ENCODE measurements at regions not wholly inside any gene's neighbourhood (a gene's known extent, or its start where the extent isn't known, plus 50 kb on each side); places are given as distances from the start of the nearest gene placed in this dataset.
"Not testable (repeated sequence)": the region's sequence is repeated elsewhere in the genome, so short reads cannot be mapped to it uniquely, and the experiment has no call there.

- DNase-seq (ENCODE audit: low read depth) = no peak
These were observed 50.1 kb upstream of the SIRPA start for GRCh38 chr20:1845163-1845523.

DNA sequence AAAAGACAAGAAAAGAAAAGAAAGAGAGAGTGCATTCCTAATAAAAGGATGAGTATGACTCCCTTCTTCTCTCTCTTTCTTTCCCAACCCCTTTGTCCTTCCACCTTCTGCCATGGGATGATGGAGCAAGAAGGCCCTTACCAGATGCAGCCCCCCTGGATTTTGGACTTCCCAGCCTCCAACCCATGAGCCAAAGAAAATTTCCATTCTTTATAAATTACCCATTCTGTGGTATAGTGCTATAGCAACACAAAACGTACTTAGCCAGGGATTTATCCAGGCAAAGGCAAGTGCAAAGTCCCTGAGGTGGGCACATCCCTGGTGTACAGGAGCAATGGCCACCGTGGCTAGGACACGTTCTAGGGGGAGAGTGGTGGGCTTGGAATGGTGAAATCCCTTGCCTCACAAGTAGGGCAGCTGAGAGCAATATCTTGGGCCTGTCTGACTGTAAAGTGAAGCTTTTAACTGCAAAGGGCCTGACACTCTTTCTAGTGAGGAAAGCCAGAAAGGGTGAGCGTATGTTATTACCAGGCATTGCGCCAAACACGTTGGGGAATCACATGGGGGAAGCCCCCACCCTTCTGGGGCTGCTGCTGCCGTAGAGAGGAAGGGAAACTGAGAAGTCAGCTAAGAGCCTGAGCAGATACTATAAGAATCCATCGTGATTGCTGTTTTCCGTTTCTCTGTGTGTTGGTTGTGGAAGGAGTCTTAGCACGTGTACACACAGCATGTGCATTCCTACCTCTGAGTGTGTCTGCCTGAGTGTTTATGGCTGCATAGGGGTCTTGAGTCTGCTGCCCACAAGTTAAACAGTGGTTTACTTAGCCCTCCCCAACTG lies 50.7 kb upstream of the SIRPA start:
- no peak for DNase-seq (ENCODE audit: low read depth)

- no peak for DNase-seq (ENCODE audit: low read depth)
These were observed 52.9 kb upstream of the SIRPA start for GRCh38 chr20:1842281-1842680.

GRCh38 chr20:1841554-1842140 lies 53.6 kb upstream of the SIRPA start:
- DNase-seq (ENCODE audit: low read depth) = no peak

- no peak for DNase-seq (ENCODE audit: low read depth)
These were observed 54.2 kb upstream of the SIRPA start for GRCh38 chr20:1840817-1841553.

DNA sequence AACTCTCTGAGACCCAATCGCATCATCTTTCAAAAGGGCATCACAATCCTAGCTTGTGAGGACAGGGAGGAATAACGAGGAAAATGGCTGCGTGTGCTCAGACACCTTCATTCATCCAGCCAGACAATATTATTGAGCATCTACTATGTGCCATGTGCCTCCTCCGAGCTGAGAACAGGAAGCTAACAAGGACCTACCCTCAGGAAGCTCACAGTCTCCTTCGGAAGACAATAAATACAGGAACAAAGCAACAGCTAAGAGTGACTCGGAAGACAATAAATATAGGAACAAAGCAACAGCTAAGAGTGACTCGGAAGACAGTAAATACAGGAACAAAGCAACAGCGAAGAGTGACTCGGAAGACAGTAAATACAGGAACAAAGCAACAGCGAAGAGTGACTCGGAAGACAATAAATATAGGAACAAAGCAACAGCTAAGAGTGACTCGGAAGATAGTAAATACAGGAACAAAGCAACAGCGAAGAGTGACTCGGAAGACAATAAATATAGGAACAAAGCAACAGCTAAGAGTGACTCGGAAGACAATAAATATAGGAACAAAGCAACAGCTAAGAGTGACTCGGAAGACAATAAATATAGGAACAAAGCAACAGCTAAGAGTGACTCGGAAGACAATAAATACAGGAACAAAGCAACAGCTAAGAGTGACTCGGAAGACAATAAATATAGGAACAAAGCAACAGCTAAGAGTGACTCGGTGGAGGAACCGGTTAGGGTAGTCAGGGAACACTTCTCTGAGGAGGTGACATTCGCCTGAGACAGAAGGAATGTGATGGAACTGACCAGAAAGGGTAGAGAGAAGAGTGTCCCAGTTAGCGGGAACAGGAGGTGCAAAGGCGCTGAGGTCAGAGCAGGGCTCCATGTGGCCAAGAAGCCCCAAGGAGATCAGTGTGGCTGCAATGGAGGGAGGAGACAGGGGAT lies 55.6 kb upstream of the SIRPA start:
- DNase-seq (ENCODE audit: low read depth) = not testable (repeated sequence)

GRCh38 chr20:1838556-1839279 lies 56.5 kb upstream of the SIRPA start:
- no peak for DNase-seq (ENCODE audit: low read depth)

DNA sequence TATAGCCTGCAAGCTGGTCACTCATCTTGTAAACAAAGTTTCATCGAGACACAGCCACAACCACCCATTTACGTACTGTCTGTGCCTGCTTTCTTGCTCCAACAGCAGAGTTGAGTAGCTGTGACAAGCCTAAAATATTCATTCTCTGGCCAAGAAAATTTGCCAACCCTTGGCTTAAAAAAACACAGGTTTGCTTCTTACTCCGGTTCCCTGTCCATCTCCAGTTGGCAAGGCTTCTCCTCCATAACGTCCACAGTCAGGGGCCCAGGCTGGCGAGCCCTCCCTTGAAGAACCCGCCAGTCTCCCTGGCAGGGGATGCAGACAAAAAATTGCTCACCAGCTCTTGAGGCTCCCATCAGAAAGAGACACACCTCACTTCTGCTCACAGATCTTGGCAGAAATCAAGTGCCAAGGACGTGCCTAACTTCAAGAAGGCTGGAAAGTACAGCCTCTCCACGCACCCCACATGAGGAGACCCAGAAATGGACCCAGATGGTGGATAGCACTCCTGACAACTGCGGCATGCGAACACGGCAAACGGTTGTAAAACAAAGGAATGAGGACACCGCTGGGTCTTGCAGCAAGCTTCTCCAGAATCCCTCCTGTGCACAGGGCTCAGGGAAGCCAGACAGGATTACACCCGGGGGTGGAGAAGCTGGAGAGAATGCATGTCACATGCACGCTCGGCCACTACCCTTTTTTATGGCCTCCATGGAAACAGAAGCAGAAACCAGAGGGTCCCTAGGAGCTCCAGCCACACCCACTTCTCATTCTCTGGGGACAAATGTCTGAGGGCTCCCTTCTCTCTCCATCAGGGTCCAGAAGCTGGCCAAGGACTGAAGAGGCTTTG lies 59.8 kb upstream of the SIRPA start:
- no peak for DNase-seq (ENCODE audit: low read depth)

- no peak for DNase-seq (ENCODE audit: low read depth)
These were observed 61.2 kb upstream of the SIRPA start for GRCh38 chr20:1833728-1834726.

GRCh38 chr20:1833216-1833615 lies 62.0 kb upstream of the SIRPA start:
- DNase-seq (ENCODE audit: low read depth) = no peak

GRCh38 chr20:1832634-1833033 lies 62.6 kb upstream of the SIRPA start:
- no peak for DNase-seq (ENCODE audit: low read depth)

- no peak for DNase-seq (ENCODE audit: low read depth)
These were observed 63.6 kb upstream of the SIRPA start for GRCh38 chr20:1831606-1832005.

- DNase-seq (ENCODE audit: low read depth) = no peak
These were observed 64.1 kb upstream of the SIRPA start for GRCh38 chr20:1831096-1831495.

DNA sequence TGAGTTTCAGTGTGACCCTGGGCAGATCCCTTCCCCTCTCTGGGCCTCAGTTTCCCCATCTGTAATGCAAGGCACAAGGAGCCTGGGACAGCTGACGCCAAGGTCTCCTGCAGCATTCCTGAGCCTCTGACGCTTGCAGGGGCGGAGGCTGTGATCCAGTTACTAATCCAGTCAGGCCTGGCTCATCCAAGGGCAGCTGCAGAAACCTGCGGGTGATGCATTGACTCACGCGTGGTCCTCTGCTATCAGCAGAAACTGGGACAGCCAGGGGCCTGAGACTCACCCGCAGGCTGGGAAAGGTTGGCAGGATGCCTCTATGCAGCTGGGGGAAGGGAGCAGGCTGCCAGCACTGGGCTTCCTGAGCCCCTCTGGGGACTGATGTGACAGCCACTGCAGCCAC lies 65.0 kb upstream of the SIRPA start:
- DNase-seq (ENCODE audit: low read depth) = no peak

DNA sequence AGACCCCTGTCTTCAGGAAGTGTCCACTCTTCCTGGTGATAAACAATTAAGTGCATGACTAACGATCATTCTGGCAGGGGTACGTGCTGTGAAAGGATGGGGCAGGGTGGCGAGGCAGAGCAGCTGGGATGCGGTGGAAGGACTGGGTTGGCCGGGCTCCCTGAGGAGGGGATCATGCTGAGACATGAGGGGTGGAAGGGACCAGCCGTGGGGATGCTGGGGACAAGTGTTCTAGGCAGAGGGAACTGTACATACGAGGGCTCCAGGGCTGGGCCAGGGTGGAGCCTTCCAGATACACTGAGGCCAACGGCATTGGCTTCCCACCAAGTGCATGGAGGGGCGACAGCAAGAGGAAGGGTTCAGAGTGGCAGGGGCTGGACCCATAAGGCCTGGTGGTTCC lies 65.7 kb upstream of the SIRPA start:
- no peak for DNase-seq (ENCODE audit: low read depth)

DNA sequence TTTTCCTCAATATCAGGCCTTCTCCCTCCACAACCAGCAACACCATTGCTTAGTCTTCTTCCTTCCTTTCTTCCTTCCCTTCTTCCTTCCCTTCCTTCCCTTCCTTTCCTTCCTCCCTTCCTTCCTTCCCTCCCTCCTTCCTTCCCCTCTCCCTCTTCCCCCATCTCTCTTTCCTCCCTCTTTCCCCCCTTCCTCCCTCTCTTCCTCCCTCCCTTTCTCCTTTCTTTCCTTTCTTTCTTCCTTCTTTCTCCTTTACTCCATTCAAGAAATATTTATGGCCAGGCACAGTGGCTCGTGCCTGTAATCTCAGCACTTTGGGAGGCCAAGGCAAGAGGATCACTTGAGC lies 66.4 kb upstream of the SIRPA start:
- DNase-seq (ENCODE audit: low read depth) = no peak

DNA sequence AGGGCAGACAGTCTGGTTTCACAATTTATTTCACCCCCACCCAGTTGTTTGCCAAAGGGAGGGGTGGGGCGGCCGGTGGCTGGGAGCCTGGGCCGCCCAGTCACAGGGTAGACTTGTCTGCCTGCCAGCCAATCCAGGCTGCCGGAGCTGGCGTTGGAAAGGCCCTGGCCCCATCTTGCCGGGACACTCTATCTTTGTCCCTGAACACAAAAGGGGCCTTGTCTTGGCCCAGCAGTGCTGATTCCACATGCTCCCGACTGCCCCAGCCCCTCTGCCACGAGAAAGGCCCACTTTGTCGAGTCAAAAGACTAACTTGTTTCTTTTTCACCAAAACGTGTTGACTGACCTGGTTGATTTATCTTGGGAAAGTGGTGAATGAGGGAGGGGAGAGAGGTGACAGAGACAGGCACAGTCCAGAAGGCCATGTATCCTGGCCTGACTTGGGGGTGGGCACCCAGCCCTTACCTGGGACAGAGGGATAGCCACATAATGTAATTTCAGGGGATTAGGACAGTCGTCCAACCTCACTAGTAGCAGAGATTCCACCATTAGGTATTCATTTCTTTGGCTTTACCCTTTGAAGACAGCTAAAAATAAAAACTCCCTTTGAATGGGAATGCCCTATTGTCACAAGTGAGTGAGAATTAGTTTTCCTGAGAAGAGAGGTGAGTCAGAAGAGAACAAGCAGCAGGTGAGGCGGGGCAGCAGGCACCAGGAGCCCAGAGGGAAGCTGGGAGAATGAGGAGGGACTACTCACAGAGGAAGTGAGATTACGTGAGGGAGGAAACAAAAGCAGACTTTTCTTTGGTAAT lies 67.0 kb upstream of the SIRPA start:
- no peak for DNase-seq (ENCODE audit: low read depth)

GRCh38 chr20:1827510-1827973 lies 67.7 kb upstream of the SIRPA start:
- DNase-seq (ENCODE audit: low read depth) = no peak

All from stimulated activated CD8-positive, alpha-beta memory T cell treated with anti-CD3 and anti-CD28 coated beads, Interleukin-12 subunit alpha, Interleukin-12 subunit beta, amount 100 ng/mL, for 4 hours (primary cell).